Caki2 (cell line): ENCODE measurements at regions not wholly inside any gene's neighbourhood (a gene's known extent, or its start where the extent isn't known, plus 50 kb on each side); places are given as distances from the start of the nearest gene placed in this dataset.
"Not testable (repeated sequence)": the region's sequence is repeated elsewhere in the genome, so short reads cannot be mapped to it uniquely, and the experiment has no call there.

Experiments used
- DNase-seq: peaks from one replicate; pipeline ENCODE4 v3.0.0-alpha.2; 2015; ENCODE audit warnings: low read depth
- in situ Hi-C: cut with HindIII; loops from 2 replicates; pipeline ENCODE4 v1.10.0; 2016; ENCODE audit warnings: low sequenced_read_pairs, low pct_unique_long_range_greater_than_20kb, mixed read lengths

- no peak for DNase-seq
- in situ Hi-C loops, result no loop called here
Measured at GRCh38 chr6:134614606-134615485, 296.9 kb upstream of the SGK1 start.

- DNase-seq, in situ Hi-C loops: not testable (repeated sequence)
Measured at GRCh38 chr6:134612128-134612527, 294.2 kb upstream of the SGK1 start.

GRCh38 chr6:134610411-134610810 lies 292.5 kb upstream of the SGK1 start:
- in situ Hi-C loops, result no loop called here

GRCh38 chr6:134609716-134610261 lies 291.9 kb upstream of the SGK1 start:
- no peak for DNase-seq
- in situ Hi-C loops, result no loop called here

More at GRCh38 chr6:134610411-134610810, 292.5 kb upstream of the SGK1 start:
- DNase-seq, result no peak

- no peak for DNase-seq
- in situ Hi-C loops, result no loop called here
Measured at GRCh38 chr6:134607411-134607810, 289.5 kb upstream of the SGK1 start.

- in situ Hi-C loops, result no loop called here
- DNase-seq, result no peak
Measured at GRCh38 chr6:134605034-134605433, 287.1 kb upstream of the SGK1 start.

GRCh38 chr6:134604014-134604676 lies 286.2 kb upstream of the SGK1 start:
- in situ Hi-C loops, result no loop called here
- DNase-seq, result no peak

GRCh38 chr6:134603561-134603960 lies 285.6 kb upstream of the SGK1 start:
- in situ Hi-C loops, result no loop called here
- DNase-seq, result no peak

GRCh38 chr6:134602123-134602522 lies 284.2 kb upstream of the SGK1 start:
- in situ Hi-C loops, result no loop called here
- DNase-seq, result no peak

GRCh38 chr6:134600671-134601070 lies 282.8 kb upstream of the SGK1 start:
- DNase-seq, result peak; percentile 3
- in situ Hi-C loops, result no loop called here

GRCh38 chr6:134599079-134599478 lies 281.2 kb upstream of the SGK1 start:
- in situ Hi-C loops, result no loop called here
- DNase-seq, result no peak

GRCh38 chr6:134596191-134596590 lies 278.3 kb upstream of the SGK1 start:
- DNase-seq, result no peak
- in situ Hi-C loops, result no loop called here

- in situ Hi-C loops, result no loop called here
- DNase-seq, result no peak
Measured at GRCh38 chr6:134594881-134595280, 277.0 kb upstream of the SGK1 start.

- in situ Hi-C loops, result no loop called here
- DNase-seq, result no peak
Measured at GRCh38 chr6:134593887-134594286, 276.0 kb upstream of the SGK1 start.

GRCh38 chr6:134593442-134593841 lies 275.5 kb upstream of the SGK1 start:
- no peak for DNase-seq
- in situ Hi-C loops, result no loop called here

GRCh38 chr6:134593024-134593423 lies 275.1 kb upstream of the SGK1 start:
- in situ Hi-C loops, result no loop called here
- no peak for DNase-seq

GRCh38 chr6:134590449-134590848 lies 272.5 kb upstream of the SGK1 start:
- DNase-seq, result no peak
- in situ Hi-C loops, result no loop called here

- in situ Hi-C loops, result no loop called here
- no peak for DNase-seq
Measured at GRCh38 chr6:134590004-134590403, 272.1 kb upstream of the SGK1 start.

- in situ Hi-C loops, result no loop called here
- peak; percentile 57 for DNase-seq
Measured at GRCh38 chr6:134589512-134589911, 271.6 kb upstream of the SGK1 start.
